ENCODE measurements at regions not wholly inside any gene's neighbourhood (a gene's known extent, or its start where the extent isn't known, plus 50 kb on each side); places are given as distances from the start of the nearest gene placed in this dataset.

DNA sequence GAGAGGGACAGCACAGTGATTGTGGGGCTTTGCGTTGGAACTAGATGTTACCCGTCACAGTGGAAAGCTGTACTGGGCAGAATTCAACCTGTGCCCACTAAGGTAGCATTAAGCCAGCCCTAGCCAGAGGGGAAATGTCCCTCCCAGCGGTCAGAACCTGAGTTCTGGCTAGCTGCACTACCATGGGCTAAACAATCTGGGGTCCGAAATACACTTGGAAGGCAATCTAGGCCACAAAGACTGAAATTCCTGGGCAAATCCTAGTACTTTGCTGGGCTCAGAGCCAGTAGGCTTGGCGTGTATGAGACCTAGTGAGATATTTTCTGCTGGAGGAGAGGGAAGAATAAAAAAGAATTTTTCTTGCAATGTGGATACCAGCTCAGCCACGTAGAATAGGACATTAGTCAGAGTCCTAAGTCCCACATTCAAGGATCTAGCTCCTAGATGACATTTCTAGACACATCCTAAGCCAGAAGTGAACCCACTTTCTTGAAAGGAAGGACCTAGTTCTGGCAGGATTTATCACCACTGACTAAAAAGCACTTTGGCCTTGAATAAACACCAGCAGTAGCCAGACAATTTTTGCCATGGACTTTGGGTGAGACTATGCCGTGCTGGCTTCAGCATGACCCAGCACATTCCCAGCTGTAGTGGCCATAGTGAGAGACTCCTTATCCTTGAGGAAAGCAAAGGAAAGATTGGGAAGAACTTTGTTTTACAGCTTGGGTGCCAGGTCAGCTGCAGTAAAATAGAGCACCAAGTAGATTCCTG lies 618.0 kb downstream of the BRINP1 start:
- Mint-ChIP-seq H3K4me1 (ENCODE audit: low read depth) (no peaks in the 10 kb centered on the region), H3K27ac (no peak overlapping the region), H3K9me3 (peaks cover 15% of the 10 kb centered on the region), H3K36me3 (ENCODE audit: low read depth) (no peaks in the 10 kb centered on the region), H3K27me3 (ENCODE audit: low read depth) (no peaks in the 10 kb centered on the region), H3K4me3 (ENCODE audit: low read depth) (no peak overlapping the region)
- intact Hi-C loops (cut with micrococcal nuclease) = no loop called here
- no peak for DNase-seq (ENCODE audit: low spot score)

DNA sequence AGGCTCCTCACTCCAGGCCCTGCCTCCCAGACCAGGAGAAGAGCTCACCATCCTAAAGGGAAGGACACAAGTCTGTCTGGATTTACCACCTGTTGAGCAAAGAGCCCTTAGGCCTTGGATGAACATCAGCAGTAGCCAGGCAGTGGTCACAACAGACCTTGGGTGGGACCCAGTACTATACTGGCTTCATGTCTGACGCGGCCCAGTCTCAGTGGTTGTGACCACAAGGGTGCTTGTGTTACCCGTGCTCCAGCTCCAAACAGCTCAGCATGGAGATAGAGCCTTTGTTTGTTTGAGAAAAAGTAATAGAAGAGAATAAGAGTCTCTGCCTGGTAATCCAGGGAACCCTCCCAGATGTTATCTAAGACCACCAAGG lies 617.4 kb downstream of the BRINP1 start:
- Mint-ChIP-seq H3K36me3 (ENCODE audit: low read depth) (no peaks in the 10 kb centered on the region), H3K9me3 (peaks cover 16% of the 10 kb centered on the region), H3K27ac (no peak overlapping the region), H3K27me3 (ENCODE audit: low read depth) (no peaks in the 10 kb centered on the region), H3K4me1 (ENCODE audit: low read depth) (no peaks in the 10 kb centered on the region), H3K4me3 (ENCODE audit: low read depth) (no peak overlapping the region)
- intact Hi-C loops (cut with micrococcal nuclease) = no loop called here
- DNase-seq (ENCODE audit: low spot score) = no peak

DNA sequence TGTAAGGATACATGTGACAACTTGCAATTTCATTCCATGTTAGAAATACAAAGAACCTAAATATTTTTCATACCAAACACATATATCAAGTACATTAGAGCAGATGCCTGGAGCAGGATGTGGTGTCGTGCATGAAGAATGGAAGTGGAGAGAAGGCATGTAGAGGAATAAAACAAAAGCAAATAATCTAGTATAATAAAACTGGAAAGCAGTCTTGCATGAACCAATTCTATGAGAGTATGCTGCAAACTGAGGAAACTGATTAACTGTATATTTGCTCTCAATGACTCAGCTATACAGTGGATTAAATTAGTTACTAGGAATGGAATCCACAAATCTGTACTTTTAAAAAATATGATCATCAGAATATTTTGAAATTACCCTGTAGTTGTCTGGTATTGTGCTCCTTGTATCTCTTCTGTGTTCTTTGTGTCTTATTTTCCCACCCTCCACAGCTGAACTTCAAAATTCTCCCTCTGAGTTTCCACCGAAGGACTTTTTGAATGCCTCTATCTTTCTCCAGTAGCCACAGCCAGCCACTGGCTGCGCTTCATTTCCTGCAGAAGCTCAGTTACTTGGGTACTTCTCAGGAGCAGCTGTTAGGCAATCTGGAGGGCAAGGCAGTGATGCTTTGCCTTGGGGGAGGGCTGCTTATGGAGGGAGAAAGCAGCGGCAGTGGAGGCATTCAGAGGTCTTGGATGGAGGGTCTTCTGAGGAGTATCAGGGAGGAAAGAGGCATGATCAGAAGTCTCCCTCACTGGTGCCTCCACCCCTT lies 608.0 kb downstream of the BRINP1 start:
- Mint-ChIP-seq H3K4me3 (ENCODE audit: low read depth) (no peak overlapping the region), H3K4me1 (ENCODE audit: low read depth) (no peaks in the 10 kb centered on the region), H3K27me3 (ENCODE audit: low read depth) (no peaks in the 10 kb centered on the region), H3K36me3 (ENCODE audit: low read depth) (no peaks in the 10 kb centered on the region), H3K27ac (no peak overlapping the region), H3K9me3 (peaks cover 23% of the 10 kb centered on the region)
- no peak for DNase-seq (ENCODE audit: low spot score)
- intact Hi-C loops (cut with micrococcal nuclease) = no loop called here

DNA sequence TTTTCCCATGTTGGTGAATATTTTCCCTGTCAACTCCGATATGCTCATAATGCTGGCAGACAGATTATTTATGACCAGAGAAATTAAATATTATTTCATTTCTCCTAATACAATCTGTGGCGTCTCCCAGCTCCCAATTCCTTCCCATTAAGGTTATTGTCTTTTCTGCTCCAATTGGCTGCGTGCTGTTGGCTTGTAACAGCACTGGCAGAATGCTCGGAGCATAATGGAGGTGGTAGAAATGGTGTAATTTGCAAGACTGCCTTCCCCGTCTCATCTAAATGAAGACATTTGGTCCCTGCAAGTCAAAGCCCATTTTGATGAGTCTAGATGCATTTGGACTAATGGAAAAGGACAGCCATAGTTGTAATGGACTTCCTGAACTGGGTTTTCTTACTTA lies 601.7 kb downstream of the BRINP1 start:
- no peaks in the 10 kb centered on the region for H3K36me3 Mint-ChIP-seq (ENCODE audit: low read depth)
- no peak overlapping the region for H3K4me3 Mint-ChIP-seq (ENCODE audit: low read depth)
- no peaks in the 10 kb centered on the region for H3K4me1 Mint-ChIP-seq (ENCODE audit: low read depth)
- H3K27ac Mint-ChIP-seq = no peak overlapping the region
- intact Hi-C loops (cut with micrococcal nuclease) = no loop called here
- no peaks in the 10 kb centered on the region for H3K27me3 Mint-ChIP-seq (ENCODE audit: low read depth)
- H3K9me3 Mint-ChIP-seq = peaks cover 13% of the 10 kb centered on the region
- no peak for DNase-seq (ENCODE audit: low spot score)

DNA sequence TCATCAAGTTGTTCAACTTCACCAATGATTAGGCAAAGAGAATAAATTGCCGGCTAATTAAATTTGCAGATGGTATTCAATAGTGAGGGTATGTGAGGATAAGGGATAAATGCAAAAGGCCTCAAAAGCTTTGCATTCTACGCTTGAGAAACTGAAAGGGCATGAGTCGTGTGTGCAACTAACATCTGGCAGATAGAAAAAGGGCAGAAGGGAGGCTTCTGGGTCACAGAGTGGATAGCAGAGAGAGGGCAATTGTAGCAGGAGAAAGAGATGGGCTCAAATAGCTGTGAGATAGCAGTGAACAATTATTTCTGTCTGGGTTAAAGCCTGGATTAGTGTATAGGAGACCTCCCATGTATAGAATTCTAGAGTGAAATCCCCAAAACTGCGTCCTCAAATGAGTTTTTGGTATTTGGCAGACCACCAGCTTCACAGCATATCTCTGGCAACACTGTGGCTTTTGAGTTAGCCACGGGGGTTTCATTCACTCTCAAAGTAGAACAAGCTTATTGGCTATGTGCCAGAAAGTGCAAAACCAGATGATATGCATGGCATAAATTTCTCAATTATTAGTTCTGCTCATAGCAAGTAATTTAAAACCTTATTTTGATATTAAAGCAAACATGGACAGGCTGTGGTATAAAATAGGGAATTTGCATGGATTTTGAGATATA lies 586.3 kb downstream of the BRINP1 start:
- H3K36me3 Mint-ChIP-seq (ENCODE audit: low read depth) = no peaks in the 10 kb centered on the region
- H3K27ac Mint-ChIP-seq = no peak overlapping the region
- intact Hi-C loops (cut with micrococcal nuclease) = no loop called here
- no peak overlapping the region for H3K4me3 Mint-ChIP-seq (ENCODE audit: low read depth)
- no peaks in the 10 kb centered on the region for H3K9me3 Mint-ChIP-seq
- no peak for DNase-seq (ENCODE audit: low spot score)
- H3K27me3 Mint-ChIP-seq (ENCODE audit: low read depth) = no peaks in the 10 kb centered on the region
- H3K4me1 Mint-ChIP-seq (ENCODE audit: low read depth) = no peaks in the 10 kb centered on the region

- H3K36me3 Mint-ChIP-seq (ENCODE audit: low read depth) = no peaks in the 10 kb centered on the region
- DNase-seq (ENCODE audit: low spot score) = no peak
- H3K27ac Mint-ChIP-seq = no peak overlapping the region
- H3K4me1 Mint-ChIP-seq (ENCODE audit: low read depth) = no peaks in the 10 kb centered on the region
- no peak overlapping the region for H3K4me3 Mint-ChIP-seq (ENCODE audit: low read depth)
- H3K9me3 Mint-ChIP-seq = no peaks in the 10 kb centered on the region
- intact Hi-C loops (cut with micrococcal nuclease) = no loop called here
- H3K27me3 Mint-ChIP-seq (ENCODE audit: low read depth) = no peaks in the 10 kb centered on the region
Measured at GRCh38 chr9:118784033-118784432, 585.2 kb downstream of the BRINP1 start.

- Mint-ChIP-seq H3K9me3 (no peaks in the 10 kb centered on the region), H3K4me3 (ENCODE audit: low read depth) (no peak overlapping the region), H3K27ac (no peak overlapping the region), H3K4me1 (ENCODE audit: low read depth) (no peaks in the 10 kb centered on the region), H3K27me3 (ENCODE audit: low read depth) (no peaks in the 10 kb centered on the region), H3K36me3 (ENCODE audit: low read depth) (no peaks in the 10 kb centered on the region)
- no peak for DNase-seq (ENCODE audit: low spot score)
- intact Hi-C loops (cut with micrococcal nuclease) = no loop called here
Measured at GRCh38 chr9:118785456-118785855, 583.8 kb downstream of the BRINP1 start.

DNA sequence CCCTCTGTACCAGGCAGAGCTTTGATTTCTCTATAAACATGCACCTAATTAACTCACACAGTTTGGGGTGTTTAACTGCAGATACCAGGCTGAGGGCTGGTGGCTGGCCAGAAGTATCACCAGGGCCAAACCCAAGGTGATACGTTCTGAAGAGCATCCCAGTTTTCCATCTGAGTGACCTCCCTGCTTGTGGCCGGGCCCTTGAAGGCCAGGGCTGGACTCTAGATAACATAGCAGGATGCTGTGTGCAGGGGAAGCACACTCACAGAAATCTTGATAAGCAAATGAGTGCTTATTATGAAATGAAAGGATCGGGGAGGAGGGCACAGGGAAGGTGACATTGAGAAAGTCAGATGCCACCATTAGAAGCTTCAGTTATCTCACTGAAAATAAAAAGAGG lies 582.4 kb downstream of the BRINP1 start:
- DNase-seq (ENCODE audit: low spot score) = no peak
- no peaks in the 10 kb centered on the region for H3K36me3 Mint-ChIP-seq (ENCODE audit: low read depth)
- no peak overlapping the region for H3K27ac Mint-ChIP-seq
- H3K4me1 Mint-ChIP-seq (ENCODE audit: low read depth) = no peaks in the 10 kb centered on the region
- intact Hi-C loops (cut with micrococcal nuclease) = no loop called here
- H3K4me3 Mint-ChIP-seq (ENCODE audit: low read depth) = no peak overlapping the region
- H3K27me3 Mint-ChIP-seq (ENCODE audit: low read depth) = no peaks in the 10 kb centered on the region
- no peaks in the 10 kb centered on the region for H3K9me3 Mint-ChIP-seq

- peaks cover 31% of the 10 kb centered on the region for H3K9me3 Mint-ChIP-seq
- intact Hi-C loops (cut with micrococcal nuclease) = no loop called here
- H3K4me3 Mint-ChIP-seq (ENCODE audit: low read depth) = no peak overlapping the region
Measured at GRCh38 chr9:118809160-118809625, 560.0 kb downstream of the BRINP1 start.

DNA sequence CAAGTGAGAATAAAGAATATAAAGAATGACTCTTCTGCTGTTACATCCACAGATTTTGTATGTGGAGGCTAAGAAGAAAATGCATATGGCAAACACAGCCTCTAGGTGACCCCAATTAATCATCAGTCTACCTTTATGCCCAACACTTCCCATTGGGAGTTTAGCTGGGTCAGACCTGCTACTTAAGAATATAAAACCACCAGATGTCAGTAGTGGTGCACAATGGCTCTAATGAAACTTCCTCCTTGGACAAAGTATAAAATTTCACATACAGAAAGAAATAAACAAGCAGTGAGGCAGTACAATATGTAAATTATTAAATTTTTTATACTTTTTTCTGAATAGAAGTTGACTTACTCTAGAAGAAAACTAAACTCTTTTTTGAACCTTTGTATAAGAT lies 539.9 kb downstream of the BRINP1 start:
- H3K4me1 Mint-ChIP-seq (ENCODE audit: low read depth) = no peaks in the 10 kb centered on the region
- intact Hi-C loops (cut with micrococcal nuclease) = no loop called here
- no peaks in the 10 kb centered on the region for H3K36me3 Mint-ChIP-seq (ENCODE audit: low read depth)
- no peak overlapping the region for H3K27ac Mint-ChIP-seq
- H3K9me3 Mint-ChIP-seq = no peaks in the 10 kb centered on the region
- H3K4me3 Mint-ChIP-seq (ENCODE audit: low read depth) = no peak overlapping the region
- no peaks in the 10 kb centered on the region for H3K27me3 Mint-ChIP-seq (ENCODE audit: low read depth)
- no peak for DNase-seq (ENCODE audit: low spot score)

More at GRCh38 chr9:118809160-118809625, 560.0 kb downstream of the BRINP1 start:
- no peaks in the 10 kb centered on the region for H3K4me1 Mint-ChIP-seq (ENCODE audit: low read depth)
- H3K27me3 Mint-ChIP-seq (ENCODE audit: low read depth) = no peaks in the 10 kb centered on the region
- no peak for DNase-seq (ENCODE audit: low spot score)
- H3K27ac Mint-ChIP-seq = no peak overlapping the region
- H3K36me3 Mint-ChIP-seq (ENCODE audit: low read depth) = no peaks in the 10 kb centered on the region

GRCh38 chr9:118832371-118832770 lies 536.9 kb downstream of the BRINP1 start:
- Mint-ChIP-seq H3K4me1 (ENCODE audit: low read depth) (no peaks in the 10 kb centered on the region), H3K27me3 (ENCODE audit: low read depth) (no peaks in the 10 kb centered on the region), H3K4me3 (ENCODE audit: low read depth) (no peak overlapping the region), H3K36me3 (ENCODE audit: low read depth) (no peaks in the 10 kb centered on the region), H3K9me3 (no peaks in the 10 kb centered on the region), H3K27ac (no peak overlapping the region)
- intact Hi-C loops (cut with micrococcal nuclease) = no loop called here
- no peak for DNase-seq (ENCODE audit: low spot score)

DNA sequence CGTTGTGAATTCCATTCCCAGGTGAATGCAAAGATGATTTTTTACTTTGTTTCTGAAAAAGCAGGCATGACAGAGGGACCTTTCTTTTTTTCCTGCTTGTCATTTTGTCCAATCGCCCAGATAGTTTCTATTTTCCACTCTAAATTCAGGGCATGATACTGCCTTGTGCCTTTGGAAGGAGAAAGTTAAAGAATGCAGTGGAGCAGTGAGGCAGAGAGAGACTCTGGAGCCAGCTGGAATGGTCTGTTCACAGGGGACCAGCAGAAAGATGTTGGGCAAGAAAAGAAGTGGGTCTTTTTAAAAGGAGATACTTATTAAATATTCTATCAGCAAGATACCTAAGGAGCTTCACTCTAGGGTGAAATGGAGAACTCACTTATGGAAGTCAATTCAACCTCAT lies 532.3 kb downstream of the BRINP1 start:
- no peak overlapping the region for H3K27ac Mint-ChIP-seq
- H3K27me3 Mint-ChIP-seq (ENCODE audit: low read depth) = no peaks in the 10 kb centered on the region
- no peak overlapping the region for H3K4me3 Mint-ChIP-seq (ENCODE audit: low read depth)
- no peaks in the 10 kb centered on the region for H3K9me3 Mint-ChIP-seq
- no peaks in the 10 kb centered on the region for H3K4me1 Mint-ChIP-seq (ENCODE audit: low read depth)
- no peaks in the 10 kb centered on the region for H3K36me3 Mint-ChIP-seq (ENCODE audit: low read depth)
- intact Hi-C loops (cut with micrococcal nuclease) = no loop called here
- no peak for DNase-seq (ENCODE audit: low spot score)

DNA sequence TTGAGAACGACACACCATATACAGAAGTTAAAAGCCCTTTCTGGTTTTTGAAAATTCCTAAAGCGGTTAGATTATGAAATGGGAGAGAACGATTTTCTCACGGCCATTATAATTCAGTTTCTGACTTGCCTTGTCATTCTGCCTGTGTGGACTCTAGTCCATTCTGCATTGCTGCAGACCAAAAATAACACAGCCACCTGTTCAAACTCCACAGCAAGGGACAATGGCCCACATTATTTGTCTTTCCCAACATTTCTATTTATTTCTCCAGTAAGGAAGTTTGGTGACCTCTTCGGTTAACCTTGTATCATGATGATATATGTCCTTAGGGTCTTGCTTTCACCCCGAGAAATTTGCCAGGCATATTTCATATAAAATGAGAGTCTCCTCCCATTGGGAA lies 497.7 kb downstream of the BRINP1 start:
- H3K36me3 Mint-ChIP-seq (ENCODE audit: low read depth) = no peaks in the 10 kb centered on the region
- intact Hi-C loops (cut with micrococcal nuclease) = no loop called here
- DNase-seq (ENCODE audit: low spot score) = no peak
- no peak overlapping the region for H3K4me3 Mint-ChIP-seq (ENCODE audit: low read depth)
- H3K27me3 Mint-ChIP-seq (ENCODE audit: low read depth) = no peaks in the 10 kb centered on the region
- no peaks in the 10 kb centered on the region for H3K4me1 Mint-ChIP-seq (ENCODE audit: low read depth)
- peaks cover 19% of the 10 kb centered on the region for H3K9me3 Mint-ChIP-seq
- H3K27ac Mint-ChIP-seq = no peak overlapping the region
